SK-N-SH treated with all-trans-retinoic acid at 6 μM for 48 hours (cell line): ENCODE measurements at regions not wholly inside any gene's neighbourhood (a gene's known extent, or its start where the extent isn't known, plus 50 kb on each side); places are given as distances from the start of the nearest gene placed in this dataset.

Experiments
- ATAC-seq: fragments of 200-7000 bp; cut with Tn5 transposase; 3 replicates; pipeline ENCODE4 v1.9.1; 2020; ENCODE audit warnings: mild to moderate bottlenecking, moderate library complexity
- ARNTL ChIP-seq: fragments of 450-650 bp; formaldehyde crosslinking; IDR thresholded peaks from 2 replicates; pipeline ENCODE4 v1.5.0; 2020; ENCODE audit warnings: low read depth, mild to moderate bottlenecking, moderate library complexity, borderline replicate concordance
- BACH2 ChIP-seq: fragments of 250-450 bp; sonication (Bioruptor Pico); IDR thresholded peaks from 2 replicates; pipeline ENCODE4 v1.9.0; 2021; ENCODE audit warnings: mild to moderate bottlenecking, borderline replicate concordance
- CSDC2 ChIP-seq: fragments of 250-450 bp; sonication (Bioruptor Pico); IDR thresholded peaks from 2 replicates; pipeline ENCODE4 v1.5.0; 2020; ENCODE audit warnings: mild to moderate bottlenecking, moderate library complexity
- CSRNP3 ChIP-seq: fragments of 250-450 bp; sonication (Bioruptor Pico); IDR thresholded peaks from 2 replicates; pipeline ENCODE4 v1.5.1; 2021; ENCODE audit warnings: mild to moderate bottlenecking, moderate library complexity
- ESRRG ChIP-seq: fragments of 250-450 bp; sonication (Bioruptor Pico); IDR thresholded peaks from 2 replicates; pipeline ENCODE4 v1.6.1; 2021; ENCODE audit warnings: mild to moderate bottlenecking
- ISL1 ChIP-seq: fragments of 250-450 bp; sonication (Bioruptor Pico); IDR thresholded peaks from 2 replicates; pipeline ENCODE4 v2.1.2; 2022; ENCODE audit warnings: mild to moderate bottlenecking, moderate library complexity
- OSR1 ChIP-seq: fragments of 250-450 bp; sonication (Bioruptor Pico); IDR thresholded peaks from 2 replicates; pipeline ENCODE4 v1.8.0; 2022; ENCODE audit warnings: moderate library complexity, mild to moderate bottlenecking, inconsistent platforms
- PATZ1 ChIP-seq: fragments of 250-450 bp; sonication (Bioruptor Pico); IDR thresholded peaks from 2 replicates; pipeline ENCODE4 v1.8.0; 2020; ENCODE audit warnings: mild to moderate bottlenecking, moderate library complexity, borderline replicate concordance
- POU6F1 ChIP-seq: fragments of 250-450 bp; sonication (Bioruptor Pico); IDR thresholded peaks from 2 replicates; pipeline ENCODE4 v1.8.0; 2021; ENCODE audit warnings: low read depth, mild to moderate bottlenecking, moderate library complexity, borderline replicate concordance
- PPARA ChIP-seq: fragments of 250-450 bp; sonication (Bioruptor Pico); IDR thresholded peaks from 2 replicates; pipeline ENCODE4 v1.5.0; 2020; ENCODE audit warnings: mild to moderate bottlenecking, borderline replicate concordance
- RARB ChIP-seq: fragments of 250-450 bp; sonication (Bioruptor Pico); IDR thresholded peaks from 2 replicates; pipeline ENCODE4 v1.8.0; 2021; ENCODE audit warnings: mild to moderate bottlenecking, moderate library complexity
- SNAI2 ChIP-seq: fragments of 250-450 bp; sonication (Bioruptor Pico); IDR thresholded peaks from 2 replicates; pipeline ENCODE4 v1.5.0; 2020; ENCODE audit warnings: mild to moderate bottlenecking, moderate library complexity
- TCF4 ChIP-seq: fragments of 250-450 bp; sonication (Bioruptor Pico); IDR thresholded peaks from 2 replicates; pipeline ENCODE4 v1.8.0; 2021; ENCODE audit warnings: mild to moderate bottlenecking, moderate library complexity, borderline replicate concordance
- TOX ChIP-seq: fragments of 250-450 bp; sonication (Bioruptor Pico); IDR thresholded peaks from 2 replicates; pipeline ENCODE4 v1.8.0; 2021; ENCODE audit warnings: mild to moderate bottlenecking, moderate library complexity, borderline replicate concordance
- TSHZ2 ChIP-seq: fragments of 250-450 bp; sonication (Bioruptor Pico); IDR thresholded peaks from 2 replicates; pipeline ENCODE4 v1.5.0; 2020; ENCODE audit warnings: mild to moderate bottlenecking, moderate library complexity
- ZC3H10 ChIP-seq: fragments of 250-450 bp; sonication (Bioruptor Pico); IDR thresholded peaks from 2 replicates; pipeline ENCODE4 v1.5.1; 2021; ENCODE audit warnings: mild to moderate bottlenecking, moderate library complexity
- ZFP3 ChIP-seq: fragments of 250-450 bp; sonication (Bioruptor Pico); IDR thresholded peaks from 2 replicates; pipeline ENCODE4 v1.5.0; 2020; ENCODE audit warnings: mild to moderate bottlenecking, moderate library complexity
- ZFP30 ChIP-seq: fragments of 450-650 bp; formaldehyde crosslinking; IDR thresholded peaks from 2 replicates; pipeline ENCODE4 v1.5.0; 2022; ENCODE audit warnings: mild to moderate bottlenecking, moderate library complexity
- ZNF70 ChIP-seq: fragments of 450-650 bp; formaldehyde crosslinking; IDR thresholded peaks from 2 replicates; pipeline ENCODE4 v1.5.0; 2020; ENCODE audit warnings: mild to moderate bottlenecking, moderate library complexity
- ZNF8 ChIP-seq: fragments of 450-650 bp; formaldehyde crosslinking; IDR thresholded peaks from 2 replicates; pipeline ENCODE4 v1.5.0; 2020; ENCODE audit warnings: mild to moderate bottlenecking, moderate library complexity

- TF ChIP-seq ZC3H10 (CRISPR knock-in tag) (no peak), TOX (CRISPR knock-in tag) (no peak), POU6F1 (CRISPR knock-in tag) (no peak), RARB (CRISPR knock-in tag) (no peak), TCF4 (CRISPR knock-in tag) (no peak), ZNF8 (CRISPR knock-in tag) (no peak), PATZ1 (CRISPR knock-in tag) (no peak), ESRRG (CRISPR knock-in tag) (no peak), ARNTL (CRISPR knock-in tag) (no peak), ZFP3 (CRISPR knock-in tag) (no peak), SNAI2 (CRISPR knock-in tag) (no peak), PPARA (CRISPR knock-in tag) (no peak), ISL1 (CRISPR knock-in tag) (no peak), CSRNP3 (CRISPR knock-in tag) (no peak), TSHZ2 (CRISPR knock-in tag) (no peak), ZNF70 (CRISPR knock-in tag) (no peak)
- no peak for ATAC-seq
Observed at GRCh38 chr12:105466901-105467598, 136.6 kb downstream of the C12orf75 start.

GRCh38 chr12:105467710-105468366, 137.3 kb downstream of the C12orf75 start:
- ATAC-seq: no peak
- TF ChIP-seq ZNF70 (CRISPR knock-in tag): no peak
- TF ChIP-seq TOX (CRISPR knock-in tag): no peak
- peak; percentile 93 for TF ChIP-seq ZFP3 (CRISPR knock-in tag)

- TF ChIP-seq PPARA (CRISPR knock-in tag): no peak
- TF ChIP-seq ZNF8 (CRISPR knock-in tag): no peak
- TF ChIP-seq BACH2 (CRISPR knock-in tag): no peak
- no peak for TF ChIP-seq TOX (CRISPR knock-in tag)
- TF ChIP-seq TCF4 (CRISPR knock-in tag): no peak
- no peak for TF ChIP-seq RARB (CRISPR knock-in tag)
- TF ChIP-seq ZFP30 (CRISPR knock-in tag): no peak
- no peak for ATAC-seq
Observed at GRCh38 chr12:105468464-105468863, 138.0 kb downstream of the C12orf75 start.

- TF ChIP-seq TOX (CRISPR knock-in tag) (no peak), OSR1 (CRISPR knock-in tag) (no peak), ESRRG (CRISPR knock-in tag) (no peak), TCF4 (CRISPR knock-in tag) (no peak), ZNF70 (CRISPR knock-in tag) (no peak), ARNTL (CRISPR knock-in tag) (no peak), RARB (CRISPR knock-in tag) (no peak), BACH2 (CRISPR knock-in tag) (no peak), CSDC2 (CRISPR knock-in tag) (no peak)
- ATAC-seq: peak; percentile 59
Observed at GRCh38 chr12:105469211-105469610, 138.7 kb downstream of the C12orf75 start.
